ENCODE measurements at regions not wholly inside any gene's neighbourhood (a gene's known extent, or its start where the extent isn't known, plus 50 kb on each side); places are given as distances from the start of the nearest gene placed in this dataset.

DNA sequence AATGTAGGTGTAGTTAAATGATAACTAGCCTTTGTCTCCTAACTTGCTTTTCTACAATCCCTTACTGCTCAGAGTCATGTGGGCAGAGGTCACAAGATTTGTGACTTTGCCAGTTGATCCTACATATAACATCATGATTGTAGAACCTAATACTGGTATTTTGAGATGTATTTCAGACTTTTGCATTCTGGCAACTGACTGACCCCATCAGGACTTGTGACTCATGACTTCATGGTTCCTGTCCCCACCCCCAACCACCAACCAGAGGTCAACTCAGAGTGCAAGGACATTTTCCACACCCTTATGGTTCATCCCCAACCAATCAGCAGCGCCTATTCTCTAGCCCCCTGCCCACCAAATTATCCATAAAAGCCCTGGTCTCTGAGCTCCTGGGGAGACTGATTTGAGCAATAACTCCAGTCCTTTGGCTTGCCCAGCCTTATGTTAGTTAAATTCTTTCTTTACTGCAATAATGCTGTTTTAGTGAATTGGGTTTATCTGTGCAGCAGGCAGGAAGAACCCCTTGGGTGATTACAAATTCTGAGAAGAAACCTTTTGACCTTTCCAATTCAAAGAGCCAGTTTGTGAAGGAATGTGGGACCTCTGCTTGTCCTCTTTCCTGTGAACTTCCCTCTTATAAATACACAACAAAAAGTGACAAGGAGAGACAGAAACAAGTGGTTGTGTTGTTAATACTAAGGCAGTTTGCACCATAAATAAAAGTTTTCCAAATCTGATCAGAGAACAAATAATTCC is 588.7 kb downstream of the UTRN start:
- ATAC-seq (no peak), DNase-seq (no peak)
- intact Hi-C loops (cut with DNase I): no loop called here
- H3K4me3 ChIP-seq: no peak overlapping the region
- no peaks in the 10 kb centered on the region for H3K36me3 ChIP-seq (replicated peaks in 1 of 2; ENCODE audit: insufficient read depth in 1 of 2, low read depth in 2 of 2)
- no peak overlapping the region for H3K27ac ChIP-seq
- 83 to 86% methylated on average over 1 of the region's 1 CpG for WGBS, 2 donors
- no peak for TF ChIP-seq POLR2A (IDR thresholded peaks at IDR 0.05)
- TF ChIP-seq, protein P1, sequence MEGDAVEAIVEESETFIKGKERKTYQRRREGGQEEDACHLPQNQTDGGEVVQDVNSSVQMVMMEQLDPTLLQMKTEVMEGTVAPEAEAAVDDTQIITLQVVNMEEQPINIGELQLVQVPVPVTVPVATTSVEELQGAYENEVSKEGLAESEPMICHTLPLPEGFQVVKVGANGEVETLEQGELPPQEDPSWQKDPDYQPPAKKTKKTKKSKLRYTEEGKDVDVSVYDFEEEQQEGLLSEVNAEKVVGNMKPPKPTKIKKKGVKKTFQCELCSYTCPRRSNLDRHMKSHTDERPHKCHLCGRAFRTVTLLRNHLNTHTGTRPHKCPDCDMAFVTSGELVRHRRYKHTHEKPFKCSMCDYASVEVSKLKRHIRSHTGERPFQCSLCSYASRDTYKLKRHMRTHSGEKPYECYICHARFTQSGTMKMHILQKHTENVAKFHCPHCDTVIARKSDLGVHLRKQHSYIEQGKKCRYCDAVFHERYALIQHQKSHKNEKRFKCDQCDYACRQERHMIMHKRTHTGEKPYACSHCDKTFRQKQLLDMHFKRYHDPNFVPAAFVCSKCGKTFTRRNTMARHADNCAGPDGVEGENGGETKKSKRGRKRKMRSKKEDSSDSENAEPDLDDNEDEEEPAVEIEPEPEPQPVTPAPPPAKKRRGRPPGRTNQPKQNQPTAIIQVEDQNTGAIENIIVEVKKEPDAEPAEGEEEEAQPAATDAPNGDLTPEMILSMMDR (IDR thresholded peaks at IDR 0.05): no peak
- no peaks in the 10 kb centered on the region for H3K4me1 ChIP-seq
- no peaks in the 10 kb centered on the region for H3K9me3 ChIP-seq
- no peaks in the 10 kb centered on the region for H3K27me3 ChIP-seq

DNA sequence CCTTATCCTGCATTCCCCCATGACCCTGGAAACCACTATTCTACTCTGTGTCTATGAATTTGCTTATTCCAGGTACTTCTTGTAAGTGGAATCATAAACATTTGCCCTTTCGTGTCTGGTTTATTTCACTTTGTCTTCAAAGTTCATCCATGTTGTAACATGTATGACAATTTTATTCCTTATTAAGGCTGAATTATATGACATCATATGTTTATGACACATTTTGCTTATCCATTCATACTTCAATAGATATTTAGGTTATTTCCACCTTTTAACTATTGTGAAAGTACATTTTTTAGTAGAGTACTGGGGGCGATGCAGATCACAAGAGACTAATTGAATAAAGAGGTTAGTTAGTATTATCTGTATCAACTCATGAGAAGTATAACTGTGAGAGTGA is 591.6 kb downstream of the UTRN start:
- Histone ChIP-seq H3K27ac (no peak overlapping the region), H3K27me3 (no peaks in the 10 kb centered on the region), H3K4me1 (no peaks in the 10 kb centered on the region), H3K36me3 (replicated peaks in 1 of 2; ENCODE audit: insufficient read depth in 1 of 2, low read depth in 2 of 2) (no peaks in the 10 kb centered on the region), H3K4me3 (no peak overlapping the region), H3K9me3 (no peaks in the 10 kb centered on the region)
- 85 to 92% methylated on average over 2 of the region's 2 CpGs for WGBS, 2 donors
- intact Hi-C loops (cut with DNase I): no loop called here
- DNase-seq (no peak), ATAC-seq (no peak)
- TF ChIP-seq, protein P1 (IDR thresholded peaks at IDR 0.05): no peak
- no peak for TF ChIP-seq POLR2A (IDR thresholded peaks at IDR 0.05)

DNA sequence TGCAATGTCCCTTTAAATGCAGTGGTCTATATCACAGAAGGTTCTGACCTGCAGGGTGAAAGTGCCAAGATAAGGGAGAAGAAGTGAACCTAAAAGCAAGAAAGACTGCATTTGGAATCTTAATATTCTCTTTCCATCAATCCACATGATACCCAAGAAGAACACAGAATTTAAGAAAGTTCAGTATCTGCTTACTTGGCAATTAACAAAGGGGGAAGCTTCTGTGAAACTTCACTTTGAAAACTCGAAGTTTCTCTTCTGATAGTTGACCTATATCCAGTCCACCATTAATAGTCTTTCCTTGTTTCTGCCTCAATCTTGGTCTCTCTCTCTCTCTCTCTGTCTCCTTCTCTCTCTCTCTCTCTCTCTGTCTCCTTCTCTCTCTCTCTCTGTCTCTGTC is 592.0 kb downstream of the UTRN start:
- TF ChIP-seq, protein P1 (IDR thresholded peaks at IDR 0.05): no peak
- no peak for TF ChIP-seq POLR2A (IDR thresholded peaks at IDR 0.05)

DNA sequence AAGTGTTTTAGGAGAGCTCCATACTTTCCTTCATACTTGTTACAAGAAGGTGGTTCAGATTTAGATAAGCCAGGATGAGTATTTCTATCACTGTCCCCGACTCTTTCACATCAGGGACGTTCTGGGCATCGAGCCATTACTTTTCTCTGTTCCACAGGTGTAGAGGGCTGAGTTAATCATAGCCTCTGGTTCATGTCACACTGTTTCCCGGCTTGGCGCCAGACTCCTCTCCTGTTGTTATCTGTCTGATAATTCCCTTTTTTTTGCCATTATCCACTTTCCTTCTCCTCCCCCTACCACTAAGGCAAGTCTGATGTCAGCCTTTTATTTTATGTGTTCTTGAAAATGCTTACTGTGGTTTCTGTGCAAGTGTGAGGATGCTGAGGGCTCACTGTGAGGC is 593.4 kb downstream of the UTRN start:
- H3K4me3 ChIP-seq: no peak overlapping the region
- ATAC-seq (no peak), DNase-seq (no peak)
- no peaks in the 10 kb centered on the region for H3K27me3 ChIP-seq
- H3K4me1 ChIP-seq: no peaks in the 10 kb centered on the region
- 55 to 59% methylated on average over 5 of the region's 5 CpGs for WGBS, 2 donors
- TF ChIP-seq, protein P1 (IDR thresholded peaks at IDR 0.05): no peak
- TF ChIP-seq POLR2A (IDR thresholded peaks at IDR 0.05): no peak
- H3K9me3 ChIP-seq: no peaks in the 10 kb centered on the region
- H3K36me3 ChIP-seq (replicated peaks in 1 of 2; ENCODE audit: insufficient read depth in 1 of 2, low read depth in 2 of 2): no peaks in the 10 kb centered on the region
- H3K27ac ChIP-seq: no peak overlapping the region
- intact Hi-C loops (cut with DNase I): no loop called here

More for the DNA sequence above, 592.0 kb downstream of the UTRN start:
- intact Hi-C loops (cut with DNase I): no loop called here
- H3K9me3 ChIP-seq: no peaks in the 10 kb centered on the region
- no peaks in the 10 kb centered on the region for H3K36me3 ChIP-seq (replicated peaks in 1 of 2; ENCODE audit: insufficient read depth in 1 of 2, low read depth in 2 of 2)
- DNase-seq (no peak), ATAC-seq (no peak)
- H3K27ac ChIP-seq: no peak overlapping the region
- H3K27me3 ChIP-seq: no peaks in the 10 kb centered on the region
- no peaks in the 10 kb centered on the region for H3K4me1 ChIP-seq
- no peak overlapping the region for H3K4me3 ChIP-seq
- 29 to 41% methylated on average over 1 of the region's 1 CpG for WGBS, 2 donors

DNA sequence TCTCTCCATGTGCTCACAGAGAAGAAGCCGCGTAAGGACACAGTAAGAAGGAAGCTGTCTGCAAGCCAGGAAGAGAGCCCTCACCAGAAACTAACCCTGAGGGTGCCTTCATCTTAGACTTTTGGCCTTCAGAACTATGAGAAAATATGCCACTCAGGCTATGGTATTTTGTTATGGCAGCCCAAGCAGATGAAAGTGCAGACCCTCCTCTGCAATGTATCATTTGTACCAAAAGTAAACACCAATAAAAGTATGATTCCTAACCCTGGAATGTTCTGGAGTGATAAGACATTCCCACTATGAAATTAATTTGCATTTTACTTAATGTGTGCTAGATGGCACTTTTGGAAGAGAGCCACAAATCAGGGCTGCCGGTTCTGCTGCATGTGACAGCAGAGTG is 594.3 kb downstream of the UTRN start:
- Histone ChIP-seq H3K9me3 (no peaks in the 10 kb centered on the region), H3K36me3 (replicated peaks in 1 of 2; ENCODE audit: insufficient read depth in 1 of 2, low read depth in 2 of 2) (no peaks in the 10 kb centered on the region), H3K4me1 (no peaks in the 10 kb centered on the region), H3K4me3 (no peak overlapping the region), H3K27me3 (no peaks in the 10 kb centered on the region), H3K27ac (no peak overlapping the region)
- ATAC-seq: no peak
- intact Hi-C loops (cut with DNase I): no loop called here
- no peak for TF ChIP-seq POLR2A (IDR thresholded peaks at IDR 0.05)
- TF ChIP-seq, protein P1 (IDR thresholded peaks at IDR 0.05): no peak
- DNase-seq: no peak
- WGBS, 2 donors: 70 to 72% methylated on average over 3 of the region's 3 CpGs
